Mucosa of descending colon (tissue), 3 donors: ENCODE measurements at regions not wholly inside any gene's neighbourhood (a gene's known extent, or its start where the extent isn't known, plus 50 kb on each side); places are given as distances from the start of the nearest gene placed in this dataset.

ENCODE experiments used
- ATAC-seq: fragments of 200-7000 bp; cut with Tn5 transposase; one replicate; pipeline ENCODE4 v1.9.1; 2020; ENCODE audit warnings: mild to moderate bottlenecking, moderate library complexity
- DNase-seq, 3 donors: peaks; one replicate each; pipeline ENCODE4 v3.0.0-alpha.2; 2020
- H3K36me3 ChIP-seq: fragments of 200-600 bp; one replicate; pipeline ENCODE4 v1.8.0; 2021; ENCODE audit warnings: low read depth, mild to moderate bottlenecking
- H3K4me1 ChIP-seq: fragments of 200-600 bp; one replicate; pipeline ENCODE4 v1.8.0; 2021; ENCODE audit warnings: low read depth, mild to moderate bottlenecking
- H3K4me3 ChIP-seq: fragments of 200-600 bp; one replicate; pipeline ENCODE4 v1.8.0; 2021; ENCODE audit warnings: mild to moderate bottlenecking
- H3K9me3 ChIP-seq: fragments of 200-600 bp; one replicate; pipeline ENCODE4 v1.8.0; 2021; ENCODE audit warnings: mild to moderate bottlenecking
- CTCF ChIP-seq: fragments of 200-600 bp; IDR thresholded peaks from one replicate; pipeline ENCODE4 v1.8.0; 2022; ENCODE audit warnings: antibody characterized with exemption, mild to moderate bottlenecking
- intact Hi-C, 2 donors: fragments of 100-400 bp; cut with DNase I in 1 of 2; cut with micrococcal nuclease in 1 of 2; formaldehyde crosslinking; loops; one replicate each; pipeline versions ENCODE4 v1.11.0 to v1.11.1; 2022; cut with DNase I, micrococcal nuclease
- donor health status: DM: no; HTN: no; CAD: no; lungs with moderate emphysema.
- donor health status: DM: no; HTN: no; CAD: no.
- donor health status: DM: no; HTN: yes; CAD: no.

- no peak for DNase-seq
- no peak overlapping the region for H3K4me3 ChIP-seq
- TF ChIP-seq CTCF, result no peak
- no peaks in the 10 kb centered on the region for H3K36me3 ChIP-seq
- intact Hi-C loops, result no loop called here
- no peak for ATAC-seq
- no peaks in the 10 kb centered on the region for H3K4me1 ChIP-seq
- no peaks in the 10 kb centered on the region for H3K9me3 ChIP-seq
These were observed 157.6 kb upstream of the SOD1 start for GRCh38 chr21:31501926-31502325.

GRCh38 chr21:31500982-31501381 lies 156.9 kb upstream of the TIAM1 start:
- no peak for ATAC-seq
- intact Hi-C loops, result no loop called here
- TF ChIP-seq CTCF, result no peak
- no peaks in the 10 kb centered on the region for H3K9me3 ChIP-seq
- no peaks in the 10 kb centered on the region for H3K4me1 ChIP-seq
- no peak for DNase-seq
- no peaks in the 10 kb centered on the region for H3K36me3 ChIP-seq
- H3K4me3 ChIP-seq, result no peak overlapping the region

GRCh38 chr21:31500071-31500470 lies 156.0 kb upstream of the TIAM1 start:
- intact Hi-C loops, result no loop called here
- no peak for TF ChIP-seq CTCF
- H3K36me3 ChIP-seq, result no peaks in the 10 kb centered on the region
- H3K4me3 ChIP-seq, result no peak overlapping the region
- no peak for ATAC-seq
- H3K9me3 ChIP-seq, result no peaks in the 10 kb centered on the region
- no peaks in the 10 kb centered on the region for H3K4me1 ChIP-seq
- no peak for DNase-seq

- H3K4me1 ChIP-seq, result no peaks in the 10 kb centered on the region
- no peak overlapping the region for H3K4me3 ChIP-seq
- ATAC-seq, result no peak
- no peak for TF ChIP-seq CTCF
- no peak for DNase-seq
- no peaks in the 10 kb centered on the region for H3K36me3 ChIP-seq
- intact Hi-C loops, result no loop called here
- H3K9me3 ChIP-seq, result no peaks in the 10 kb centered on the region
These were observed 154.9 kb upstream of the TIAM1 start for GRCh38 chr21:31498985-31499384.

GRCh38 chr21:31497914-31498313 lies 153.9 kb upstream of the TIAM1 start:
- H3K4me1 ChIP-seq, result no peaks in the 10 kb centered on the region
- H3K4me3 ChIP-seq, result no peak overlapping the region
- intact Hi-C loops, result no loop called here
- TF ChIP-seq CTCF, result no peak
- DNase-seq (no peak), ATAC-seq (no peak)
- H3K36me3 ChIP-seq, result no peaks in the 10 kb centered on the region
- H3K9me3 ChIP-seq, result no peaks in the 10 kb centered on the region

- intact Hi-C loops, result no loop called here
- no peaks in the 10 kb centered on the region for H3K4me1 ChIP-seq
- no peak overlapping the region for H3K4me3 ChIP-seq
- no peak for TF ChIP-seq CTCF
- H3K36me3 ChIP-seq, result no peaks in the 10 kb centered on the region
- no peaks in the 10 kb centered on the region for H3K9me3 ChIP-seq
- no peak for ATAC-seq
- DNase-seq, result no peak
These were observed 149.4 kb upstream of the TIAM1 start for GRCh38 chr21:31493350-31493880.
